ENCODE measurements at regions not wholly inside any gene's neighbourhood (a gene's known extent, or its start where the extent isn't known, plus 50 kb on each side); places are given as distances from the start of the nearest gene placed in this dataset.

- TF ChIP-seq HDAC6 (IDR thresholded peaks at IDR 0.05; ENCODE audit: low read depth, low read length) (no peak), SUZ12 (IDR thresholded peaks at IDR 0.05; ENCODE audit: low read length) (no peak), TAF7 (optimal IDR thresholded peaks at IDR 0.05; ENCODE audit: borderline replicate concordance, low read depth, low read length) (no peak), CTCF (IDR thresholded peaks at IDR 0.05; ENCODE audit: control extremely low read depth in 1 of 3, insufficient read depth in 1 of 3, low read depth in 1 of 3, low read length in 3 of 3) (no peak), CBX5 (IDR thresholded peaks at IDR 0.05; ENCODE audit: low read depth, low read length) (no peak), TEAD4 (IDR thresholded peaks at IDR 0.05; ENCODE audit: low read depth, low read length) (no peak), POLR2AphosphoS5 (IDR thresholded peaks at IDR 0.05; ENCODE audit: low read depth, low read length) (no peak), EP300 (IDR thresholded peaks at IDR 0.05; ENCODE audit: borderline replicate concordance in 1 of 2, low read depth in 2 of 2, low read length in 2 of 2) (no peak), CEBPB (IDR thresholded peaks at IDR 0.05; ENCODE audit: low read depth, low read length) (no peak), MAX (IDR thresholded peaks at IDR 0.05) (no peak), EZH2 (IDR thresholded peaks at IDR 0.05; ENCODE audit: low read depth, low read length, severe bottlenecking) (no peak)
These were observed 56.1 kb upstream of the TMEM132D start for GRCh38 chr12:129959889-129960288.

Data from H1 (cell line).